Hepatocyte (in vitro differentiated cells): ENCODE measurements at regions not wholly inside any gene's neighbourhood (a gene's known extent, or its start where the extent isn't known, plus 50 kb on each side); places are given as distances from the start of the nearest gene placed in this dataset.
"Not testable (repeated sequence)": the region's sequence is repeated elsewhere in the genome, so short reads cannot be mapped to it uniquely, and the experiment has no call there.

Experiments used
- DNase-seq: peaks from one replicate; pipeline ENCODE4 v3.0.0-alpha.2; 2016; ENCODE audit warnings: low spot score
- H2AFZ ChIP-seq: fragments of 200-600 bp; sonication (generic); 2 replicates; pipeline ENCODE4 v1.6.0; 2016; ENCODE audit warnings: antibody characterized with exemption, mild to moderate bottlenecking
- H3K27ac ChIP-seq: fragments of 200-600 bp; sonication (generic); 2 replicates; pipeline ENCODE4 v1.5.1; 2016; ENCODE audit warnings: mild to moderate bottlenecking
- H3K27me3 ChIP-seq: fragments of 200-600 bp; sonication (generic); 2 replicates; pipeline ENCODE4 v1.6.1; 2016
- H3K36me3 ChIP-seq: fragments of 200-600 bp; sonication (generic); replicated peaks from 2 replicates; pipeline ENCODE4 v1.5.1; 2016; ENCODE audit warnings: low read depth; ENCODE audit not compliant: insufficient read depth
- H3K4me1 ChIP-seq: fragments of 200-600 bp; sonication (generic); 2 replicates; pipeline ENCODE4 v1.5.1; 2016; ENCODE audit warnings: mild to moderate bottlenecking, moderate library complexity; ENCODE audit not compliant: insufficient read depth
- H3K4me2 ChIP-seq: fragments of 200-600 bp; sonication (generic); 2 replicates; pipeline ENCODE4 v1.6.0; 2016
- H3K4me3 ChIP-seq: fragments of 200-600 bp; sonication (generic); 2 replicates; pipeline ENCODE4 v1.5.1; 2016; ENCODE audit warnings: mild to moderate bottlenecking
- H3K79me2 ChIP-seq: fragments of 200-600 bp; sonication (generic); 2 replicates; pipeline ENCODE4 v1.6.0; 2017; ENCODE audit warnings: mild to moderate bottlenecking
- H3K9me2 ChIP-seq: fragments of 200-600 bp; sonication (generic); replicated peaks from 2 replicates; pipeline ENCODE4 v1.6.0; 2017; ENCODE audit warnings: mild to moderate bottlenecking; ENCODE audit not compliant: insufficient read depth
- H3K9me3 ChIP-seq: fragments of 200-600 bp; sonication (generic); 2 replicates; pipeline ENCODE4 v1.5.1; 2016; ENCODE audit warnings: low read depth, mild to moderate bottlenecking
- H4K20me1 ChIP-seq: fragments of 200-600 bp; sonication (generic); 2 replicates; pipeline ENCODE4 v1.6.0; 2016; ENCODE audit warnings: mild to moderate bottlenecking; ENCODE audit not compliant: insufficient read depth, poor library complexity, severe bottlenecking
- WGBS: methylation state at CpG from one replicate; pipeline ENCODE4 v1.1.6; 2016; ENCODE audit warnings: low lambda C conversion rate; ENCODE audit errors: missing lambda C conversion rate; 5-methylcytosine and 5-hydroxymethylcytosine counted together

DNA sequence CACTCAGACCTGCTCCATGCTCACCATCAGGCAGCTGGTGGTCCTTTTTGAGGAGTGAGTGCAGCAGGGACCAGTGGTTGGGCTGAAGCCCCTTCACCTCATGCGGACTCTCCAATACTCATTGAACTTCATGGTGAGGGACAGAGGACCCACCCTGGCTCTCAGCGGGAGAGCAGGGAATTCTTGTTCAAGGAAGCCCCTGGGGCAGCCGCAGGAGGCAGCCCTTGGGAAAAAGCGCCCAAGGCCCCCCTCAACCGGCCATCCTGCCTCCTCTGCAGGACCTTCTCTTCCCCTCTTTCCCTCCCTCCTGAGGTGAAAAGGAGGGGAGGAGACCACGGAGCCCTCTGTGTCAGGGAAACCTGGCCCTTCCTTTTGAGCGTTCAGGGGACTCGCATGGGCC, 4510.9 kb upstream of the OR11H1 start:
- 57% methylated on average over 5 of the region's 8 CpGs for WGBS
- DNase-seq, result not testable (repeated sequence)

DNA sequence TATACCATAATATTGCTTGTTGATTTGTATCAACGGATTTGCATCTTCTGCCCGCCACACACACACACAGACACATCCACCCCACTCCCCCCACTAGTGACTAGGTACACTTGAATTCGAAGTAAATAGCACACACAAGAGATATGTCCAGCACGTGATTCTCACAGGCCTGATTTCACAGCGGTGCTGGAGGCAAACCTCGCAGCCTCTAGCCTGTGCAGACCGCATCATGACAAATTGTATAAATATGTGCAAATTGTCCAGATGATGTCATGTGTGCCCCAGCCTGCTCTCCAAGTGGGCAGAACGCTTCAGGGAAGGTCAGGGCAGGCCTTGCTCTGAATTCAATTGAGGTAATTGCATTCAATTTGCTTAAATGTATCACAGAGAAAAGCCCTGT, 4507.5 kb upstream of the OR11H1 start:
- H3K27ac ChIP-seq, H3K27me3 ChIP-seq: not testable (repeated sequence)
- 68% methylated on average over 7 of the region's 8 CpGs for WGBS

More for the DNA sequence above, 4510.9 kb upstream of the OR11H1 start:
- not testable (repeated sequence) for H3K4me2 ChIP-seq, H4K20me1 ChIP-seq, H3K9me2 ChIP-seq, H3K27ac ChIP-seq, H3K9me3 ChIP-seq, H3K27me3 ChIP-seq, H3K4me3 ChIP-seq, H3K4me1 ChIP-seq, H2AFZ ChIP-seq, H3K79me2 ChIP-seq, H3K36me3 ChIP-seq

DNA sequence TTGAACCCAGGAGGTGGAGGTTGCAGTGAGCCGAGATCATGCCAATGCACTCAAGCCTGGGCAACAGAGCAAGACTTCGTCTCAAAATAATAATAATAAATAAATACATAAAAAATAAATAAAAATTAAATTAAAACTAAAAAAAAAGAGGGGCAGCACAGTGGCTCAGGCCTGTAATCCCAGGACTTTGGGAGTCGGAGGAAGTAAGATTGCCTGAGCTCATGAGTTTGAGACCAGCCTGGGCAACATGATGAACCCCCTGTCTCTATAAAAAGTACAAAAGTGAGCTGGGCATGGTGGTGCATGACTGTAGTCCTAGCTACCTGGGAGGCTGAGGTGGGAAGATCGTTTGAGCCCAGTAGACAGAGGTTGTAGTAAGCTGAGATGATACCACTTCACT, 4501.5 kb upstream of the OR11H1 start:
- not testable (repeated sequence) for H3K4me1 ChIP-seq, H3K27ac ChIP-seq, H3K4me3 ChIP-seq, H2AFZ ChIP-seq, H3K27me3 ChIP-seq, H3K4me2 ChIP-seq, H3K36me3 ChIP-seq, DNase-seq, H3K9me2 ChIP-seq, H3K79me2 ChIP-seq, H4K20me1 ChIP-seq
- whole genome bisulfite sequencing, result 49% methylated on average over 4 of the region's 4 CpGs
- H3K9me3 ChIP-seq, result peaks cover 25% of the 10 kb centered on the region

More for the DNA sequence above, 4507.5 kb upstream of the OR11H1 start:
- H3K4me1 ChIP-seq, H4K20me1 ChIP-seq, H3K4me2 ChIP-seq, H2AFZ ChIP-seq, H3K9me2 ChIP-seq, H3K4me3 ChIP-seq, H3K36me3 ChIP-seq, DNase-seq, H3K9me3 ChIP-seq, H3K79me2 ChIP-seq: not testable (repeated sequence)

DNA sequence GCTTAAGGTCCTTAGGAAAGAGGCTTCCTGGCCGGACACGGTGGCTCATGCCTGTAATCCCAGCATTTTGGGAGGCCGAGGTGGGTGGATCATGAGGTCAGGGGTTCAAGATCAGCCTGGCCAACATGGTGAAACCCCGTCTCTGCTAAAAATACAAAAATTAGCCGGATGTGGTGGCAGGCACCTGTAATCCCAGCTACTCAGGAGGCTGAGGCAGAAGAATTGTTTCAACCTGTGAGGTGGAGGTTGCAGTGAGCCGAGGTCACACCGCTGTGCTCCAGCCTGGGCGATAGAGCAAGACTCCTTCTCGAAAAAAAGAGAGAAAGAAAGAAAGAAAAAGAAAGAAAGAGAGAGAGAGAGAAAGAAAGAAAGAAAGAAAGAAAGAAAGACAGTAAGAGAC, 4500.9 kb upstream of the OR11H1 start:
- not testable (repeated sequence) for DNase-seq, H3K27me3 ChIP-seq, H3K9me2 ChIP-seq, H2AFZ ChIP-seq, H4K20me1 ChIP-seq, H3K4me3 ChIP-seq, H3K4me1 ChIP-seq, H3K36me3 ChIP-seq, H3K4me2 ChIP-seq, H3K27ac ChIP-seq, H3K79me2 ChIP-seq
- peaks cover 25% of the 10 kb centered on the region for H3K9me3 ChIP-seq
- 72% methylated on average over 9 of the region's 9 CpGs for WGBS

DNA sequence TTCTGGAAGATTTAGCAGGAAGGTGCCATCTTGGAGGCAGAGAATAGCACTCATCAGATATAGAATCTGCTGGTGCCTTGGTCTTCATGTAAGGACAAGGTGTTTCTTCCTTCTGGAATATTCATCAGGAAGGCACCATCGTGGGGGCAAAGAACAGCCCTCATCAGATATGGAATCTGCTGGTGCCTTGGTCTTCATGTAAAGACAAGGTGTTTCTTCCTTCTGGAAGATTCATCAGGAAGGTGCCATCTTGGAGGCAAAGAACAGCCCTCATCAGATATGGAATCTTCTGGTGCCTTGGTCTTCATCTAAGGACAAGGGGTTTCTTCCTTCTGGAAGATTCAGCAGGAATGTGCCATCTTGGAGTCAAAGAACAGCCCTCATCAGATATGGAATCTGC, 4500.5 kb upstream of the OR11H1 start:
- WGBS, result 35% methylated on average over 1 of the region's 1 CpG
- not testable (repeated sequence) for H3K9me2 ChIP-seq, H4K20me1 ChIP-seq, H3K79me2 ChIP-seq, H3K36me3 ChIP-seq, H3K27me3 ChIP-seq, H2AFZ ChIP-seq, H3K4me3 ChIP-seq, H3K4me1 ChIP-seq, H3K27ac ChIP-seq, H3K4me2 ChIP-seq
- DNase-seq, result peak; percentile 14
- H3K9me3 ChIP-seq, result peaks cover 25% of the 10 kb centered on the region

DNA sequence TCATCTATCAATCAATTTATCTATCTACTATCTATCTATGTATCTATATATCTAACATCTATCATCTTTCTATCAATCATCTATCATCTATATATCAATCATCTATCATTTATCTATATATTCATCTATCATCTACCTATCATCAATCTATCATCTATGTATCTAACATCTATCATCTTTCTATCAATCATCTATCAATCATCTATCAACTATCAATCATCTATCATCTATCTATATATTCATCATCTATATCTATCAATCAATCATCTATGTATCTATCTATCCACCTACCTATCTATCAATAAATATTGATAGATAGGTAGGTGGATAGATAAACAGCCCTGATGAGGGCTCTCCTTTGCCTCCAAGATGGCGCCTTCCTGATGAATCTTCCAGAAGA, 4499.8 kb upstream of the OR11H1 start:
- H3K36me3 ChIP-seq, H3K4me3 ChIP-seq, H3K79me2 ChIP-seq, H2AFZ ChIP-seq, H3K9me2 ChIP-seq, H3K4me2 ChIP-seq, H3K4me1 ChIP-seq, H3K27ac ChIP-seq, H3K27me3 ChIP-seq, H4K20me1 ChIP-seq: not testable (repeated sequence)
- DNase-seq, result peak; percentile 5
- peaks cover 25% of the 10 kb centered on the region for H3K9me3 ChIP-seq
- WGBS, result 16% methylated on average over 1 of the region's 1 CpG

DNA sequence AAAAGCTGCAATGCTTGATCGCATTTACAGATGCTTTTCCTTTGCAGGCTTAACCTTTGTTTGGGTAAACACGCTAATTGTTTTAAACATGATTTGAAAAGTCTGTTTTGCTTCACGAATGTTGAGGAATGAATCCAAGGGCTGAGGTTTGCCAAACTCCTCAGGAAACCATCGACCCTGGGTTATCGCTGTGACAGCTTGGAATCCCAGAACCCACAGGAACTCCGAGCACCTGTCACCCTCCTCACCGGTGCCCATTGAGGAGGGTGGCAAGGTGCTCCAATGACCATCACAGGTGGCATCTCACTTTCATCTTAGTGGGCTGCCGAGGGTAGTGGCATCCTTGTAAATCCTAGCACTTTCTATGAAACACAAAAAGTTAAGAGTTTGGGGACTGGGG, 4498.5 kb upstream of the OR11H1 start:
- not testable (repeated sequence) for H3K4me1 ChIP-seq, H4K20me1 ChIP-seq, H3K4me3 ChIP-seq, H3K9me2 ChIP-seq, H3K27me3 ChIP-seq, H3K36me3 ChIP-seq, H3K27ac ChIP-seq, H3K4me2 ChIP-seq, H2AFZ ChIP-seq, H3K79me2 ChIP-seq
- 72% methylated on average over 8 of the region's 8 CpGs for whole genome bisulfite sequencing
- DNase-seq, result peak; percentile 5
- peaks cover 25% of the 10 kb centered on the region for H3K9me3 ChIP-seq

DNA sequence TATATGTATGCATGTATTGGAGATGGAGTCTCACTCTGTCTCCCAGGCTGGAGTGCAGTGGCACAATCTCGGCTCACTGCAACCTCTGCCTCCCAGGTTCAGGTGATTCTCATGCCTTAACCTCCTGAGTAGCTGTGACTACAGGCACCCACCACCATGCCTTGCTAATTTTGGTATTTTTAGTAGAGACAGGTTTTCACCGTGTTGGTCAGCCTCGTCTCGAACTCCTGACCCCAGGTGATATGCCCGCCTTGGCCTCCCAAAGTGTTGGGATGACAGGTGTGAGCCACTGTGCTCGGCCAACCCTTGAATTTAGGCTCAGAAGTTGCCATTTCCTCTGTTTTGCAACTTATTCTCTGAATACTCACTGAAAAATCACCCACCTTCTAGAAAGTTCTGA, 4498.0 kb upstream of the OR11H1 start:
- not testable (repeated sequence) for H3K4me2 ChIP-seq, H3K4me3 ChIP-seq, H3K36me3 ChIP-seq, H2AFZ ChIP-seq, H3K79me2 ChIP-seq, H3K4me1 ChIP-seq, H3K27me3 ChIP-seq, H3K27ac ChIP-seq, H3K9me2 ChIP-seq, H4K20me1 ChIP-seq
- H3K9me3 ChIP-seq, result peaks cover 29% of the 10 kb centered on the region
- peak; percentile 3 for DNase-seq
- 62% methylated on average over 6 of the region's 6 CpGs for WGBS

DNA sequence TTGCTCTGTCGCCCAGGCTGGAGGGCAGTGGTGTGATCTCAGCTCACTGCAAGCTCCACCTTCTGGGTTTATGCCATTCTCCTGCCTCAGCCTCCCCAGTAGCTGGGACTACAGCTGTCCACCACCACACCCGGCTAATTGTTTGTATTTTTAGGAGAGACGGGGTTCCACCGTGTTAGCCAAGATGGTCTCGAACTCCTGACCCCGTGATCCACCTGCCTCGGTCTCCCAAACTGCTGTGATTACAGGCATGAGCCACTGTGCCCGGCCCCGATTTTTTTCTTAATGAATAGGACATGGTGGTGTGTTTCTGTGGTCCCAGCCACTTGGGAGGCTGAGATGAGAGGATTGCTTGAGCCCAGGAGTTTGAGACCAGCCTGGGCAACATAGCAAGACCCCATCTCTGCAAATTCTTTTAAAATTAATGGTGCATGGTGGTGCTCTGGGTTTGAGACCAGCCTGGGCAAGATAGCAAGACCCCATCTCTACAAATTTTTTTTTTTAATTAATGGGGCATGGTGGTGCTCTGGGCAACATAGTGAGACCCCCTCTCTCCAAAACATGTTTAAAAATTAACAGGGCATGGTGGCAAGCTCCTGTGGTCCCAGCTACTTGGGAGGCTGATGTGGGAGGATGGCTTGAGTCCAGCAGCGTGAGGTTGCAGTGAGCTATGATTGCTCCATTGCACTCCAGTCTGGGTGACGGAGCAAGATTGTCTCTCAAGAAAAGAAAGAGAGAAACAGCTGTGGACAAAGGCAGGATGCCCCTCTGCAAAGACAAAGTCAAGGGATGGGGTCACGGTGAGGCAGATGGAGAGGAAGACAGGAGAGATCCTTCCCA, 4497.2 kb upstream of the OR11H1 start:
- H3K9me2 ChIP-seq, H3K4me3 ChIP-seq, H4K20me1 ChIP-seq, H3K79me2 ChIP-seq, H3K36me3 ChIP-seq, H2AFZ ChIP-seq, H3K27me3 ChIP-seq, H3K27ac ChIP-seq, H3K4me2 ChIP-seq, H3K4me1 ChIP-seq: not testable (repeated sequence)
- WGBS, result 69% methylated on average over 12 of the region's 12 CpGs
- H3K9me3 ChIP-seq, result peaks cover 32% of the 10 kb centered on the region
- DNase-seq, result peak; percentile 4
